ENCODE measurements at regions not wholly inside any gene's neighbourhood (a gene's known extent, or its start where the extent isn't known, plus 50 kb on each side); places are given as distances from the start of the nearest gene placed in this dataset.
"Not testable (repeated sequence)": the region's sequence is repeated elsewhere in the genome, so short reads cannot be mapped to it uniquely, and the experiment has no call there.

DNA sequence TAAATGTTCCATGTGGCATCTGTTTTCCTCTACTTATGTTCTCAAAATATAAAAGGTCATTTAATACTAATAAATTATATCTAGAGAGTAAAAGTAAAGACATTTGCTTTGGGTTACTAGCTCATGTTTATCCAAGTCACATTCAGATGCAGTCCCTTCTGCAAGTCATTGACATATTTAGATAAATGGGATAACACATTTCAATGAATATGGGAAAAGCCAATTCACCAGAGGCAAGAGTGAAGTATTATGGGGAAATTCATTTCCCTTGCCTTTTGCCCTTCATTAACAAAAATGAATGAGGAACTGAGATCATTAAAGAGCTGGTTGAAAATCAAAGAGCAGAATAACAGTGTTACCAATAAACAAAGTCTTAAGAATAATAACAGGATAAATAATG, 306.2 kb upstream of the FSTL5 start:
- no peak for DNase-seq (ENCODE audit: low spot score)

DNA sequence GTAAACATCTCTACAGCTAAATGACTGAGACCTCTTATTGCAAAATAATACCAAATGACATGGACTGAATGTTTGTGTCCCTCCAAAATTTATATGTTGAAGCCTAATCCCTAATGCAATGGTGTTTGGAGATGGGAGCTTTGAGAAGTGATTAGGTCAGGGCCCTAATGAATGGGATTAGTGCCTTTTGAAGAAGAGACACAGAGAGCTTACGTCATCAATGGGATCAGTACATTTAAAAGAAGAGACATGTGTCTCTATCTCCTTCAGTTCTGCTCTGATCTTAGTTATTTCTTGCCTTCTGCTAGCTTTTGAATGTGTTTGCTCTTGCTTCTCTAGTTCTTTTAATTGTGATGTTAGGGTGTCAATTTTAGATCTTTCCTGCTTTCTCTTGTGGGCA, 301.6 kb upstream of the FSTL5 start:
- not testable (repeated sequence) for DNase-seq (ENCODE audit: low spot score)

DNA sequence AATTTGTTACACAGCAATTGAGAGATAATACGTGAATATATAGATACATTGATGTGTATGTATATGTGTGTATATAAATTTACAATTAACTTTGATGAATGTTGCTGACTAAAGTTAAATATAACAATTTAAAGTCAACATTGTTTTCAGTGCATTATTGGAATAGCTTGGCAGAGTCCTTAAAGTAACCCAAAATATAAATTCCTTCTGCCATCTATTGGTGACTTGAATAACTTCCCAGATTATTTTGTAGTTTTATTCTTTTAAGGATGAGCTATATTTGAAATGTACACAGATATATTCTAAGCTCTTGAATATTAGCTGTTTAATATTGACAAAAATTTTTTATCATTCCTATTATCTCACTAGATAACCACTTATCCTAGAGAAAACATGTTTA, 298.2 kb upstream of the FSTL5 start:
- peak; percentile 9 for DNase-seq (ENCODE audit: low spot score)

DNA sequence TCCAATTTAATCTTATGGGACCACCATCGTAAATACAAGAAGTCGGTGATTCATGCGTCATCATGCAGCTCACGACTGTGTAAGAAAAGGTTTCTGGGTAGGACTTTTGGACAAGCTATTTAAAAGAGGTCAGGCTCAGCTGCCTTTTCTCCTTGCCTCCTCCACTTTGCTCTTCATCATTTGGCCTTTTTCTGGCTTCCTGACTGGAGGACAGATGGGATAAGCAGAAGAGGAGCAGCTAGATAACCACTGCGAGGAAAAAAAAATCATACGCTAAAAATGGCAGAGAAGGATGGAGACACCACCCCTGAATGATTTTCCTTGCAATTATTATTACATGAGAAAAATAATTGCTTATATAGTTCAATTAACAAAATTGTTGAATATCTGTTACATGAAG, 294.3 kb upstream of the FSTL5 start:
- DNase-seq (ENCODE audit: low spot score): no peak

DNA sequence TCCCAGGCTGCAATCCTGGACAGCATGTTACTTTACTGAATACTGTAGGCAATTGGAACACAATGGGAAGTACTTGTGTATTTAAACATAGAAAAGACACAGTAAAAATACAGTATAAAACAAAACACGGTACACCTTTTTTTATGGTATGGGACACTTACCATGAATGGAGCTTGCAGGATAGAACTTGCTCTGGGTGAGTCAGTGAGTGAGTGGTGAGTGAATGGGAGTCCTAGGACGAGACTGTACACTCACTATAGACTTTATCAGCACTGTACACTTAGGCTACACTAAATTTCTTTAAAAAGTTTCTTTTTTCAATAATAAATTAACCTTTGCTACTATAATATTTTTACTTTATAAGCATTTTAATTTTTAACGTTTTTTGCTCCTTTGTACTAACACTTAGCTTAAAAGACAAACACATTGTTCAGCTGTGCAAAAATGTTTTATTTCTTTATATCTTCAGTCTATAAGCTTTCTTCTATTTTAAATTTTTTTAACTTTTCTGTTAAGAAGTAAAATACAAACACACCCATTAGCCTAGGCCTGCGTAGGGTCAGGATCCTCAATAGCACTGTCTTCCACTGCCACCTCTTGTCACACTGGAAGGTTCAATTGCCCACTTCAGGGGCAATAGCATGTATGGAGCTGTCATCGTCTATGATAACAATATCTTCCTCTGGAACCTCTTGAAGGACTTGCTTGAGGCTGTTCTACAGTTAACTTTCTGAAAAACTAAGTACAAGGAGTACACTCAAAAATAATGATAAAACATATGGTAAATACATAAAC, 293.5 kb upstream of the FSTL5 start:
- DNase-seq (ENCODE audit: low spot score): no peak

DNA sequence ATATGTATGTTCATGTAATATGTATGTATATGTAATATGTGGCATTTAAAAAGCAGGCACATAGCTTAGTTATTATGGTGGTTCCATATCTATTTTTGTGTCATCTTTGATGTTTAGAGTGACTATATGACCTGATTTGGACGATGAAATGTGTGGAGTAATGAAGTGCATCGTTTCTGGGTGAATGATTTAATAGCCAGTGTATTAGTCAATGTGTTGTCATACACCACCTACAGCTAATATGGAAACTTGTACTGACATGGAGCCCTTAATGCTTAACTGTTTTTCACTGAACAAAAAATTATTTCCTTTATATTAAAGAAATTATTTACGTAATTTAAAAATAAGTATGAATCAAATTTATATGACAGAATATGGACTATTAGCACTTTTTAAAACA, 292.3 kb upstream of the FSTL5 start:
- no peak for DNase-seq (ENCODE audit: low spot score)

DNA sequence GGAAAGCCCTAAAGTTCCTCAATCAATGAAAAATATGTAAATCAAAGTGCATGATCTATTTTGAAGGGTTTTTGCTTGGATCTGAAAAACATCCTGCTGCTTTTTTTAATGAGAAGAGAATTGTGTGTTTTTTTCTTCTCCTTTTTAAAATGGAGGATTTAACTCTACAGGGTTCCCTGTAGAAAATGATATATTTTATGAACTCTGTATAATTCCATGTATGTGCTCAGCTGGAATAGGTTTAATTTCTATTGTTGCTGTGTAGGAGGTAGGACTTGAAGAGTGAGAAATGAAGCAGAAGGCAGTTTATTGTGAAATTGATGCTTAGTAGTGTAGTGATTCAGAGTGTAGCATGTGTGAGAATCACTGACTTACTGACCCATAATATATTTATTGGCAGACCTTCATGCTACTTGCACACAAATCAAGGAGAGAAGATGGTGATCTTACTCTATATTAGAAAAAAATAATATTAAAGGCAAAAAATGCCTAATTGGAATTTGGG, 286.8 kb upstream of the FSTL5 start:
- DNase-seq (ENCODE audit: low spot score): no peak

DNA sequence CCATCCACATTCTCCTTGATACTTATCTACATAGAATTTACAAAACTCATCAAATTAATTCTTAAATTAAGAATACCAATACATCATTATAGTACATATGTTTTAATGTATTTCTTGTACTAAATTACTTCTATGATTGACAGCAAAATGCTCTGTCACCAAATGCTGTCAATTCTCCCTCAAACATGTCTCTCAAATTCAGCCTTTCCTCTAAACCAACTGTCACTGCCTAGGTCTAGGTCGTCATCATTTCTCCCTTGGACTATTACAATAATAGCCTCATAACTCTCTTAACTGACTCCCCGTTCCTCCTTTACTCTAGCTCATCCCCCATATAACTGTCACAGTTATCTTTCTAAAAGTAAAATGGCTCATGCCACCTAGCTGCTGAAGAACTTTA, 279.7 kb upstream of the FSTL5 start:
- DNase-seq (ENCODE audit: low spot score): no peak

DNA sequence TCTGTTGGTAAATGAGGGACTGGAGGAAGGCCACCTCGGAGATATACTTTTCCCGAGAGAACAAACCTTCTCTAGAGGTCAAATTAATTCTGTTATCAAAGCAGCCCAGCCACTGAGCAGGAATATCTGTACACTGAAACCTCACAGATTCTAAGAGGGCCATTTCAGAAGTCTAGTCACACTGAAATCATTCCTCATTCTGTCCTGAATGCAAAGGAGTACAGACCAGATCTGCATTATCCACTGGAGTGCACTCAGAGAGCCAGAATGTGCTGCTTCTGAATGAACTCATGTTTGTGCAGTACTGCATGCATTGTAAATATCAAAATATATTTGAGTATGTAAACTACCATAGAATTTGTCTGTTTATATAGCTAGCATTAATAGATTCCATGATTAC, 278.3 kb upstream of the FSTL5 start:
- DNase-seq (ENCODE audit: low spot score): no peak

DNA sequence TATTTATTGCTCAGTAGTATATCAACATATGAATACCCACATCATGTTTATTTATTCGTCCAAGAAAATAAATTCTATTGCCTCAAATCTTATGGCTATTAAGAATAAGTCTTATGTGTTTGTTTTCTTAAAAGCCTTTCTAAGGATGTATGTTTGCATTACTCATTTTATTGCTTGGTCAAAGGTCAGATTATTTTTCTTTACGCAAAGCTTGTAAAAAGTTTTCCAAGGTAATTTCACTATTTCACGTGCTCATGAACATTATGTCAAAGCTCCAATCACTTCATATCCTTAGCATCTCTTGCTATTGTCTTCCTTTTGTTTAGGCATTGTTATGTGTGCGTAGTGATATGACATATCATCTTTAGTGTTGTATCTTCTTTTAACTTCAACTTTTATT, 258.5 kb upstream of the FSTL5 start:
- DNase-seq (ENCODE audit: low spot score): no peak

DNA sequence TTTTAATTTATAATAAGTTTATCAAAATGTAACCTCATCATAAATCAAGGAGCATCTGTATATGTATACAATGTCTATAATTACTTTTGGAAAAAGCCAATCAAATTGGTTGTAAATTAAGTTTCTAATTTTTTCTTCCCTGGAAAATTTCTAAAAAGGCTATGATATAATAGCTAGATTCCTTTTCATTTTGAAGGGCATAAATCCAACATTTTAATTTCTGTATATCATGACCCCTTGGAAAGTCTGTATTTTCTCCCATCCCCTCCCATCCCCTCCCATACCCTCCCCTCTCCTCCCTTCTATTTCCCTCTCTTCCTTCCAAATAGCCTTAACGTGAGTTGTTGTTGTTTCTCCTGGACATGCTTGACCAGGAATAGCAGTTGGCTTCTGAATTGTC, 247.1 kb upstream of the FSTL5 start:
- no peak for DNase-seq (ENCODE audit: low spot score)

DNA sequence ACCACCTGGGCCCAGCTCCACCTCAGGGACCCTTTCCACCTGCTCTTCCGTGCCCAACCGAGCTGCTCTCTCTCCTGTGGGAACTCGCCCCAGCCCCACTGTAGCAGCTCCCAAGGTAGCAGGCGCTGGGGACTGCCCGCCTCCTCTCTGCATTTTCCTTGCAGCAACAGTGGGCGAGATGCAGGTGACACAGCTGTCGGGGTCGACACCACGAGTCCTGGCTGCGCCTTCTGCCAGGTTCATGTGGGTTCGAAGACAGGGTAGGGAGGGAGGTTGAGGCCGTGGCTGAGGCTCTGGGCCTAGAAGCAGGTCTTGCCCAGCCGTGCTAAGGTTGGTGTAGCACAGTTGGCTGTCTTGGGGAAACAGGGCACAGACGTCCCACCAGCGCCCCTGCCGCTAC, 245.2 kb upstream of the FSTL5 start:
- DNase-seq (ENCODE audit: low spot score): no peak

DNA sequence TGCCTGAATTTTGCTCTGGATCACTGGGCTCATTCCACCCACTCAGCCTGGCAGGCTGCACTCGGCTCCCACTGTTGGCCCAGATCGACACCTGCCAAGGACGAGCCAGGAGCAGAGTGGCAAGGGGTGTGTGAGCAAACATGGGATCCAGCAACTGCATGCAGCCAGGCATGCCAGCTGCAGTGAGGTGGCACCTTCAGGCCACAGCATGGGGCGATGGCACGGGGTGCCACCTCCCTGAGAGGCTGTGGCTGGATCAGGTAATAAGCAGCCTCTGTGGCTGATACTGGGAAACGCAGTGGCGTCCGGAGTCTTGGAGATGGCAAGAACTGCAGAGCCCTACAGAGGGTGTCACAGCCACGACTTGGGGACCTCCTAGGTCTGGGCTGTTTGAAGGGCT, 244.5 kb upstream of the FSTL5 start:
- no peak for DNase-seq (ENCODE audit: low spot score)

DNA sequence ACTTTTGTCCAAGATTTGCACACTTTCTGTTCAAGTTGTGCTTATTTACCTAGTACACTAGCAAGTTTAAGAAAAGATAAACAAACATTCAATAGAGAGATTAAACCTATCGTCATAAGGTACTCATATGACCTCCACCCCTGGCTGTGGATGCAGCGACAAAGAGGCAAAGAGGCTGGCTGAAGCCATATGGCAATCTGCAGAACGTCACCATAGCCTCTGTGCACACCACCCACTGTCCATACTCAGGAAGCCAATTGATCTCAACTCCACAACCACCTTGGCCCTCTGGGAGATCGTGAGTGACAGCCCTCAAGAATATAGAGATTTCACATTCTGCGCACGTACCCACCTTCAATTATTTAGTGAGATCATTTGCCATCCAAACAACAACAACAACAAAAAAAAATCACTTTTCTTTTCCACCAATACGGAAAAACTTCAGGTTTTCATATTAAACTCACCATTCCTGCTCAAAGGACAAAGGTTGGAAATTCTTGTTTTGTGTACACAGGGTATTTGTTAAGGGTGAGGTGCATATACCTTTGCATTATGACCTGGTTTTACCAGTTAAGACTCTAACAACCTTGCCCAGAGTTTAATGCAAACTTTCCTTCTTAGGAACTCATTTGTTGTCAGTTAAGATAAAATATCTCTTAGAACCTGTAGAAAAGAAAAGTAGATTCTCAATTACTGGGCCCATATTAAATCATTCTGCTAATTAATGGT, 243.0 kb upstream of the FSTL5 start:
- no peak for DNase-seq (ENCODE audit: low spot score)

DNA sequence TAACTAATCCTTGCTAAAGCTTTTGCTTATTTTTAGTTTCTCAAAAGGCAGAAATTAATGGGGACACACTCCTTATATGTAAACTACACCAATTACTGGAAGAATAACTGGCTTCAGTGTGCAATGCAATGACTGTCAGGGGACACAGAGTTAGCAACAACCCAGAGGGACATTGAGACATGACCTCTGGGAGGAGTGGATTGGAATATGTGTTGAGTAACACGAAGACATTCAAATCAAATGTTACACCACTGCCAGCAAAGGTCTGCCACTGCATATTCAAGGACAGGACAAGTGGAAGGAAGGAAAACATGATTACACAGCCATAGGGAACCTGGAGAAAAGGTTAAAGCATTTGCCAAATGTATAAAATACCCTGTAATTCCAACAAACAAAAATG, 240.1 kb upstream of the FSTL5 start:
- no peak for DNase-seq (ENCODE audit: low spot score)

DNA sequence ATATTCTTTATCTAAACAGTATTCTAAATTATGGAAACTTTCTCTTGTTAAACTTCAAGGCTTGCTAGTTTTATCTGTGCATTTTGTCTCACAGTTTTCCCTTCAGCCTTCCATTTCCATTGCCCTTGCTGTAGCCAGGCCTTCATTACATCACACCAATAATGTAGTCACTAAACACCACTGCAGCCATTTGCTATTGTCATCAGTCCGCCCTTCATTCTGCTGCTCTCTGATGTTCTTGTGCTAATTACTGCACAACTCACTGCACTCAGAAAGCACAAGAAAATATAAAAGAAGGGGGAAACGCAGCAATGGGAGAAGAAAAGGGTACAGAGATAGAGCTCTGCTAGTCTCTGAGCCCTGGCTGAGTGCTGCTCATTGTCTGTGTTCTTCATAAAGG, 239.6 kb upstream of the FSTL5 start:
- DNase-seq (ENCODE audit: low spot score): no peak

DNA sequence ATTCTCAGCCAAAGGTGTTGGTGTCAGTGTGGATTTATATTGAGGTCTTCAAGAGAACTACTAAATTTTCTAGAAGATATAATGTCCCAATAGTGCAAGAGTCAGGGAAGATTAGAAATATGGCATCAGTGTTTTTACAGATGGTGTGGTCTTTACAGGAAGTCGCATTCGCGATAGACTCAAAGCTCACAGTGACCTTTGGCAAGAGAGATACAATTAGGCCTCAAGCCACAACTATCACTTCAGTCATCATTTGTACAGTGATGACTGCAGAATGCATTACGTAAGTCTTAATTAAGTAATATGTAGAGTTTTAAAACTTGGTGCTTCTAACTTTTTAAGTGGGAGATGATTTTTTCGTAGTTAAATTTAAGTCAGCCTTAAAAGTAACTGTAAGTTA, 237.2 kb upstream of the FSTL5 start:
- no peak for DNase-seq (ENCODE audit: low spot score)

DNA sequence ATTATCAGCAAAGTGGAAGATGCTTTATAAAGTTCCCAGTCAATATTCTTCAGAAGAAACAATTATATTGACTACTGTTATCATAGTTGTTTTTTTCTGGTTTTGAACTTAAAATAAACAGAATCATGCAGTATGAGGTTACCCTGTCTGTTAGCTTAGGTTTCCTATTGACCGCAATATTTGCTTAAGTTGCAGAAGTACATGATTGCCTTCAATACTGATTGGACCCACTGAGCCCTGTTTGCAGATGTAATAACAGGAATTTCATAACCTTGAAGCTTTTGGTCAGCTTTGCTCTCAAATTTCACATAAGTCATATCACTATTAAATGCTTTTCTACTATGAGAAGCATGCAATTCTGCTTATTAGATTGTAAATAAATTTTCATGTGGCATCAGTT, 229.1 kb upstream of the FSTL5 start:
- no peak for DNase-seq (ENCODE audit: low spot score)

DNA sequence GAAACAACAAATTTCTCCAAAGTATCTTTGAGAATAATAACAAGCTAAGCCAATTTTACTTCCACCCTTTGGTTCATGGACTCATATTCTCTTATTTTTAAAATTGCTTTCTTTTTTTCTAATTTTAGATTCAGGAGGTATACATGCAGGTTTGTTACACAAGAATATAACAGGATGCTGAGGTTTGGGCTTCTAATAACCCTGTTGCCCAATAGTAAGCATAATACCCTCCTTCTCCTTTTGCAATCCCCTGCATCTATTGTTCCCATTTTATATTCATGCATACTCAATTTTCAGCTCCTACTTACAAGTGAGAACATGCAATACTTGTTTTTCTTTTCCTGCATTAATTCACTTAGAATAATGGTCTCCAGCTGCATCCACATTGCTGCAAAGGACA, 202.3 kb upstream of the FSTL5 start:
- no peak for DNase-seq (ENCODE audit: low spot score)

DNA sequence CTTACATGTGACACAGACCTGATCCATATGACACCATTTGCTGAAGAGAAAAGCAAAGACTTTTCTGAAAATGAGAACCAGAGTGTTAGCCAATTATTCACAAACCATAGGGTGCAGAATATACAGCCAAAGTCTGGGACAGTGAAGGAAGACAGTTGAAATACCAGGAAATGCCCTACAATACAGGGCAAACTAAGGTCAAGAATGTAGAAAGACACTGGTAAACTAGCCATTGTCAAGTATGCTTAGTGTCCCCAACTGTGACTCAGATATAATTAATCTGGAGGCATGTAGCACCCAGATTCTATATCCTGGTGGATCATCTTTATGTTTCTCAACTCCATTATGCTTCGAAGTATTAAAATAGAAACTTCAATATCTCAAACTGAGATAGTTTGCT, 200.9 kb upstream of the FSTL5 start:
- DNase-seq (ENCODE audit: low spot score): no peak

DNA sequence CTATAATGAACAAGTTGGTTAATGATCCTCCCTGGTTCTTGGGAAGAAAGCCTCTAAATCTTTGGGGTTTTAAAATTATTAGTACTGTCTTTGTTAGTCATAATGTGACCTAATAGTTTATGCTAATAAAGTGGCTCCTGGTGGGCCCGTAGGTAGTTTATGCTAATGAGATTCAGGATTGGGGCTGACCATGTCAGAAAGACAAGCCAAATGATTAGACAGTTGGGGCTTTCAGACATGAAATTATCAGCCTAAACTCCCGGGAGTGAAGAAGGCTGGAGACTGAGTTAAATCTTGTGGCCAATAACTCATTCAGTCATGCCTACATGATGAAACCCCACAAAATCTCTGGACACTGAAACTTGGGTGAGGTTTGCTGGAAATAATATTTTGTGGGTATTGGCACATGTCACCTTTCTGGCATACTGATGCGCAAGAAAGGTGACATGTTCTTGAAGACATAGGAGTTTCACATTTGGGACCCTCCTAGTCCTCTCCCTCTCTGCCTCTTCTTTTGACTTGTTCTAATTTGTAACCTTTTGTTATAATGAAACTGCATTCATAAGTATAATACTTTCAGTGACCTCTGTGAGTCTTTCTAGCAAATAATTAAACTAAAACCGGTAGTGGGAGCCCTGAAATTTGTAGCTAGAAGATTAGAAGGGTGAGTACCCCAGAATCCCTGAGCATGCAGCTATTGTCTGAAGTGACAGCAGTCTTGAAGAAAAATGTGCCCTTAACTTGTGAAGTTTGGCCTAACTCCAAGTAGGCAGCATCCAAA, 196.8 kb upstream of the FSTL5 start:
- no peak for DNase-seq (ENCODE audit: low spot score)

DNA sequence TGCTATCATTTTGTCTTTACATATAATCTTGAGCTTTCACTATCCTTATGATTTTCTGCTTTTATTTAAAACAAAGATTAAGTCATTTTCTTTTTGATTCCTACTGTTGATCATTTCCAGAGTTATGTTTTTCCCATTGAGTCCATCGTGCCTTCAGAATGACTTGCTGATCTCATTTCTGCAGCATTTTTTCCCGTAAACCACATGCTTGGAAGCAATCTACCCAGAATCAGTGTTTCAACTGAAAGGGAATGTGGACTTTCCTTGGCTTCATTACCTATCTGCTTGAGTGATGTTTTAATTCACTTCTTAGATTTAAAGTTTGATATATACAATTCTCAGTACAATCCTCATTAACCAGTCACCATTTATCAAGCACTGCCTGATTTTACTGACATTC, 192.4 kb upstream of the FSTL5 start:
- DNase-seq (ENCODE audit: low spot score): no peak

Measured in H4 (cell line).